HEK293 (cell line): ENCODE measurements at regions not wholly inside any gene's neighbourhood (a gene's known extent, or its start where the extent isn't known, plus 50 kb on each side); places are given as distances from the start of the nearest gene placed in this dataset.

ENCODE experiments used
- BCL11A ChIP-seq: fragments of 450-650 bp; formaldehyde crosslinking; IDR thresholded peaks from 2 replicates; pipeline ENCODE4 v1.5.1; 2016; ENCODE audit warnings: low read depth, missing biosample characterization, missing genetic modification characterization
- CTCF ChIP-seq: fragments of 450-650 bp; formaldehyde crosslinking; IDR thresholded peaks from 2 replicates; pipeline ENCODE4 v1.5.1; 2016; ENCODE audit warnings: missing biosample characterization, missing genetic modification characterization
- REST ChIP-seq: fragments of 450-650 bp; formaldehyde crosslinking; IDR thresholded peaks from 2 replicates; pipeline ENCODE4 v1.5.1; 2016; ENCODE audit warnings: missing biosample characterization, missing genetic modification characterization
- ZNF544 ChIP-seq: fragments of 450-650 bp; formaldehyde crosslinking; IDR thresholded peaks from 2 replicates; pipeline ENCODE4 v1.5.0; 2017; ENCODE audit warnings: missing biosample characterization, missing genetic modification characterization
- ZNF654 ChIP-seq: fragments of 450-650 bp; formaldehyde crosslinking; IDR thresholded peaks from 2 replicates; pipeline ENCODE4 v1.5.1; 2016; ENCODE audit warnings: low read depth, missing biosample characterization, missing genetic modification characterization
- TF ChIP-seq, protein P1 (sequence below): fragments of 450-650 bp; formaldehyde crosslinking; IDR thresholded peaks from 2 replicates; pipeline ENCODE4 v1.5.1; 2016; ENCODE audit warnings: missing biosample characterization, missing genetic modification characterization
- TF ChIP-seq, protein P2 (sequence below): fragments of 450-650 bp; formaldehyde crosslinking; IDR thresholded peaks from 2 replicates; pipeline ENCODE4; 2016; ENCODE audit warnings: missing biosample characterization, missing genetic modification characterization
- TF ChIP-seq, protein P3 (sequence below): fragments of 450-650 bp; IDR thresholded peaks from 2 replicates; pipeline ENCODE4 v1.5.1; 2018; ENCODE audit warnings: missing biosample characterization, mild to moderate bottlenecking, missing genetic modification characterization

GRCh38 chr13:111525320-111526118, 205.1 kb downstream of the TEX29 start:
- TF ChIP-seq, protein P1, sequence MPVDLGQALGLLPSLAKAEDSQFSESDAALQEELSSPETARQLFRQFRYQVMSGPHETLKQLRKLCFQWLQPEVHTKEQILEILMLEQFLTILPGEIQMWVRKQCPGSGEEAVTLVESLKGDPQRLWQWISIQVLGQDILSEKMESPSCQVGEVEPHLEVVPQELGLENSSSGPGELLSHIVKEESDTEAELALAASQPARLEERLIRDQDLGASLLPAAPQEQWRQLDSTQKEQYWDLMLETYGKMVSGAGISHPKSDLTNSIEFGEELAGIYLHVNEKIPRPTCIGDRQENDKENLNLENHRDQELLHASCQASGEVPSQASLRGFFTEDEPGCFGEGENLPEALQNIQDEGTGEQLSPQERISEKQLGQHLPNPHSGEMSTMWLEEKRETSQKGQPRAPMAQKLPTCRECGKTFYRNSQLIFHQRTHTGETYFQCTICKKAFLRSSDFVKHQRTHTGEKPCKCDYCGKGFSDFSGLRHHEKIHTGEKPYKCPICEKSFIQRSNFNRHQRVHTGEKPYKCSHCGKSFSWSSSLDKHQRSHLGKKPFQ (tag by site-specific recombination): no peak
- TF ChIP-seq ZNF544 (tag by site-specific recombination) (no peak), REST (tag by site-specific recombination) (no peak), ZNF654 (tag by site-specific recombination) (no peak), CTCF (tag by site-specific recombination) (no peak), BCL11A (tag by site-specific recombination) (no peak)
- TF ChIP-seq, protein P2, sequence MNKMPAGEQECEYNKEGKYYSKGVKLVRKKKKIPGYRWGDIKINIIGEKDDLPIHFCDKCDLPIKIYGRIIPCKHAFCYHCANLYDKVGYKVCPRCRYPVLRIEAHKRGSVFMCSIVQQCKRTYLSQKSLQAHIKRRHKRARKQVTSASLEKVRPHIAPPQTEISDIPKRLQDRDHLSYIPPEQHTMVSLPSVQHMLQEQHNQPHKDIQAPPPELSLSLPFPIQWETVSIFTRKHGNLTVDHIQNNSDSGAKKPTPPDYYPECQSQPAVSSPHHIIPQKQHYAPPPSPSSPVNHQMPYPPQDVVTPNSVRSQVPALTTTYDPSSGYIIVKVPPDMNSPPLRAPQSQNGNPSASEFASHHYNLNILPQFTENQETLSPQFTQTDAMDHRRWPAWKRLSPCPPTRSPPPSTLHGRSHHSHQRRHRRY: no peak
- TF ChIP-seq, protein P3, sequence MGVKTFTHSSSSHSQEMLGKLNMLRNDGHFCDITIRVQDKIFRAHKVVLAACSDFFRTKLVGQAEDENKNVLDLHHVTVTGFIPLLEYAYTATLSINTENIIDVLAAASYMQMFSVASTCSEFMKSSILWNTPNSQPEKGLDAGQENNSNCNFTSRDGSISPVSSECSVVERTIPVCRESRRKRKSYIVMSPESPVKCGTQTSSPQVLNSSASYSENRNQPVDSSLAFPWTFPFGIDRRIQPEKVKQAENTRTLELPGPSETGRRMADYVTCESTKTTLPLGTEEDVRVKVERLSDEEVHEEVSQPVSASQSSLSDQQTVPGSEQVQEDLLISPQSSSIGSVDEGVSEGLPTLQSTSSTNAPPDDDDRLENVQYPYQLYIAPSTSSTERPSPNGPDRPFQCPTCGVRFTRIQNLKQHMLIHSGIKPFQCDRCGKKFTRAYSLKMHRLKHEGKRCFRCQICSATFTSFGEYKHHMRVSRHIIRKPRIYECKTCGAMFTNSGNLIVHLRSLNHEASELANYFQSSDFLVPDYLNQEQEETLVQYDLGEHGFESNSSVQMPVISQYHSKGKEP (tag by site-specific recombination): no peak
